ENCODE measurements at regions not wholly inside any gene's neighbourhood (a gene's known extent, or its start where the extent isn't known, plus 50 kb on each side); places are given as distances from the start of the nearest gene placed in this dataset.
"Not testable (repeated sequence)": the region's sequence is repeated elsewhere in the genome, so short reads cannot be mapped to it uniquely, and the experiment has no call there.

DNA sequence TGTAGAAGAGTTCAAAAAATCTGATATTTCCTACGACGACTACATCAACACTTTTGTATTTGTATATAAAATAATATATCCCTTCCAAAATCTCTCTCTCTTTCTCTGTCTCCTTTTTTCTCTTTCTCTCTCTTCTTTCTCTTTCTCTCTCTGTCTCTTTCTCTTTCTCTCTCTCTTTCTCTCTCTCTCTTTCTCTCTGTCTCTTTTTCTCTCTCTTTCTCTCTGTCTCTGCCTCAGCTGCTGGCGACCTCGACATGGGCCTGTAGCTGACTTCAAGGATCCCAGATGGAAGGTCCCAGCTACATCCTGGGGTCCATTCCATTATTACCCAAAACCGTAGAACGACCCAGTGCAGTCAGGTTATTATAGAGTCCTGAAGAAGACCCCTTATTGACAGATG lies 90.0 kb downstream of the CD24 start:
- no peak for DNase-seq (ENCODE audit: low spot score)

DNA sequence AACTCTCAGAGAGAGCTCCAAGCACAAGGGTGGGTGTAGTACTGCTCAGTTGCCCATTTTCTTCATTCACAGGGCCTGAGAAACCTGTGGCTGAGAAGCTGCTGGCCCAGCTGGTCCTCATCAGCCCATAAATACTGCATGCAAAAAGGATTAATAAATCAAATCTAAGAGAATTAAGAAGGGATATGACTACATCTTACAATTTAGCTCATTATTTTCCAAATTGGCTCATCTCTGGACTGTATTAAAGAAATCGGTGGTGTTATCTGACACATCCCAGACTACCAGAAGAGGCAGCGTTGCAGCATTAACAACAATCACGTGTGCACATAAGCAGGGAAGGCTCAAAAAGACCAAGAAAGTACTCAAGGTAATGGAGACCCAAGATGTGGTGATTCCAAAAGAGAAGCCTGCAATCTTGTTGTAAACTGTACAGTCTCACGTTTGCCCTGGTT lies 90.7 kb downstream of the CD24 start:
- no peak for DNase-seq (ENCODE audit: low spot score)

DNA sequence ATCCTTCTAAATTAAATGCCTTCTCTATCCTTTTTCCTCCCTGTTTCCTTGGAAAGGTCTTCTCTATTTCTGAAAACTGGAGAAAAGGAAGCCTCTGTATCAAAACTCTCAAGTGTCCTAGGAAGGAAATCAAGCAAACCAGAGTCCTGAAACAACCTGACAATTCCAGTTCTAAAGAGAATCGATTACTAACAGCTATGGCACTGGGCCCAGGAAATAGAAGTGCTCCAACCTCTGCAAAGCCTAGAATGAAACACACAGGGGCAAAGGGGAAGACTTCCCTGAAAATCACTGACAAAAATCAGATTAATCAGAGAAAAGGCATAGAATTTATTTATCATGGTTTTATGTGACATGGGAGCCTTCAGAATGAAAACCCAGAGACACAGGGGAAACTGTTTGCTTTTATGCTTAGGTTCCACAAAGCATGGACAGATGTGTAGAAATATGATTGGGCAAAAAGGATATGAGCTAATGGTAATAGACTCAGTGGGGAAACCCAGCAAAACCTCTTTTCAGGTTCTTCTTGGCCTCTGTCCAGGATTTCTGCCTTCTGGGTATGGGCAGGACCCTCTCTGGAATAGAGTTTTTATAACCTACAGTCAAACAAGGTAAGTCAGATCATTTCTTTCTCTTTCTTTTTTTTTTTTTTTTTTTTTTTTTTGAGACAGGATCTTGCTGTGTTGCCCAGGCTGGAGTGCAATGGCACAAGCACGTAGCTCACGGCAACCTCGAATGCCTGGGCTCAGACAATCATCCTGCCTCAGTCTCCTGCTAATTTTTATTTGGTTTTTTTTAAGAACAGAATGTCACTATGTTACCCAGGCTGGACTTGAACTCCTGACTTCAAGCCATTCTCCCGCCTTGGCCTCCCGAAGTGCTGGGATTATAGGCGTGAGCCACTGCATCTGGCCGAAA lies 91.7 kb downstream of the CD24 start:
- DNase-seq (ENCODE audit: low spot score): no peak

DNA sequence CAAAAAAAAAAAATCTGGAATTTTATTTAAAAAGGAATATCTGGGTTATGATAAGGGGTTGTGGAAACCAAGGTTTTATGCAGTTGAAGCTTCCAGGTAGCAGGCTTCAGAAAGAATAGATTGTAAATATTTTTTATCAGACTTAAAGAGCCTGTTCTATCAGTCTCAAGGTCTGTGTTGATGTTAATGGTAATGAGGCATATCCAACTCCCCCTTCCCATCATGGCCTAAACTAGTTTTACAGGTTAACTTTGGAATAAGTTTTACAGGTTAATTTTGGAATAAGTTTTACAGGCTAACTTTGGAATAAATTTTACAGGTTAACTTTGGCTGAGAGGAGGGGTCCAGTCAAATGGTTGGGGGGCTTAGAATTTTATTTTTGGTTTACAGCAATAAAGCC lies 92.4 kb downstream of the CD24 start:
- DNase-seq (ENCODE audit: low spot score): no peak

DNA sequence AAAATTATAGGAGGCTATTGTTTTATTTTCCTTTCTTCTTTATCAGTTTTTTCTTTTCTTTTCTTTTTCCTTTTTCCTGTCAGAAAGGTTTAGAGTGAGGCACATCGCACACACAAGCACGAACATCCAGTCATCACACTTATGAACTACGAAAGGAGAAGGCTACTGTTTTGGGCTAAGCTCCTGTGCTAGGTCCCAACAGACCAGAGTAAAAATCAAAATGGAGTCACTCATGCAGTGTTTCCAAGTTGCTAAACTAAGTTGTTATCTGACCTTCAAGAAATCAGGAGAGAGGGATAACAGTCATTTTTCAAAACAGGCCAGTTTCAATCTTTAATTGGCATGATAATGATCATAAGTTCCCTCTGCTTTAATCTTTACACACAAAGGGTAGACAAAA lies 93.6 kb downstream of the CD24 start:
- no peak for DNase-seq (ENCODE audit: low spot score)

DNA sequence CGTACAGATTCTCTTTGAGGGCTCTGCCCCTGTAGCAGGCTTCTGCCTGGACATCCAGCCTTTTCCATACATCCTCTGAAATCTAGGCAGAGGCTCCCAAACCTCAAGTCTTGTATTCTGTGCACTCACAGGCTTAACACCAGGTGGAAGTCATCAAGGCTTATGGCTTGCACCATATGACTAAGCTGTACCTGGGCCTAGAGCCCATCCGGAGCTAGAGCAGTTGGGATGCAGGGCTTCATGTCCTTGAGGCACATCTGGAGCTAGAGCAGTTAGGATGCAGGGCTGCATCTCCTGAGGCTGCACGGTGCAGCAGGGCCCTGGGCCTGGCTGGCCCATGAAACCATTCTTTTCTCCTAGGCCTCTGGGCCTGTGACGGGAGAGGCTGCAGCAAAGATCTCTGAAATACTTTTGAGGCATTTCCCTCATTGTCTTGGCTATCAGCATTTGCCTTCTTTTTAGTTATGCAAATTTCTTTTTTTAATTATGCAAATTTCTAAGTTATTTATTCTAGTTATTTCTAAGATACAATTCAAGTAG lies 98.7 kb downstream of the CD24 start:
- DNase-seq (ENCODE audit: low spot score): no peak

DNA sequence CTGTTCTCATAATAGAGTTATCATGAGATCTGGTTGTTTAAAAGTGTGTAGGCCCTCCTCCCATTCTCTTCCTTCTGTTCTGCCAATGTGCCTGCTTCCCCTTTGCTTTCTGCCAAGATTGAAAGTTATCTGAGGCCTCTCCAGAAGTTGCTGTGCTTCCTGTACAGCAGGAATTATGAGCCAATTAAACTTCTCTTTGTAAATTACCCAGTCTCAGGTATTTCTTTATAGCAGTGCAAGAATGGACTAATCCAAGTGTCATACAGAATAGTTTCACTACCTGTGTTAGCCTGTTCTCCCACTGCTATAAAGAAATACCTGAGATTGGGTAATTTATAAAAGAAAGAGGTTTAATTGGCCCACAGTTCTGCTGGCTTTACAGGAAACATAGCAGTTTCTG lies 100.0 kb downstream of the CD24 start:
- no peak for DNase-seq (ENCODE audit: low spot score)

DNA sequence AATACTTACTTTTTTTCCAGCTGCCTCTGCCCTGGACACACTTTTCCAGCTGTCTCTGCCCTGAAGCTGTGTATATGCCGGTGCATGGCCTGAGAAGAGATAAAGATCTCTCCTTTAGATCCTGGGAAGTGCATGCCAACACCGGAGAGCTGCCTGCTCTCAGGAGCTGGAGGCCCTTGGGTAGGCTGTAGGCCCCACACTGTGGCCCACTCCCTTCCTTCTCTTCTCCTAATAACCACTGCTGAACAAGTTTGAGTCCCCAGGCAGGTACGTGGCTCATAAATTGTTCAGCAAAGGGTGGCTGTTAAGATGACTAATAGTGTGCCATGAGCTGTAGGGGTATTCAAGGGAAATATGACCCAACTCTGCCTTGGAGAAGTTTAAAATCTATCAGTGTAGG lies 102.5 kb downstream of the CD24 start:
- DNase-seq (ENCODE audit: low spot score): no peak

DNA sequence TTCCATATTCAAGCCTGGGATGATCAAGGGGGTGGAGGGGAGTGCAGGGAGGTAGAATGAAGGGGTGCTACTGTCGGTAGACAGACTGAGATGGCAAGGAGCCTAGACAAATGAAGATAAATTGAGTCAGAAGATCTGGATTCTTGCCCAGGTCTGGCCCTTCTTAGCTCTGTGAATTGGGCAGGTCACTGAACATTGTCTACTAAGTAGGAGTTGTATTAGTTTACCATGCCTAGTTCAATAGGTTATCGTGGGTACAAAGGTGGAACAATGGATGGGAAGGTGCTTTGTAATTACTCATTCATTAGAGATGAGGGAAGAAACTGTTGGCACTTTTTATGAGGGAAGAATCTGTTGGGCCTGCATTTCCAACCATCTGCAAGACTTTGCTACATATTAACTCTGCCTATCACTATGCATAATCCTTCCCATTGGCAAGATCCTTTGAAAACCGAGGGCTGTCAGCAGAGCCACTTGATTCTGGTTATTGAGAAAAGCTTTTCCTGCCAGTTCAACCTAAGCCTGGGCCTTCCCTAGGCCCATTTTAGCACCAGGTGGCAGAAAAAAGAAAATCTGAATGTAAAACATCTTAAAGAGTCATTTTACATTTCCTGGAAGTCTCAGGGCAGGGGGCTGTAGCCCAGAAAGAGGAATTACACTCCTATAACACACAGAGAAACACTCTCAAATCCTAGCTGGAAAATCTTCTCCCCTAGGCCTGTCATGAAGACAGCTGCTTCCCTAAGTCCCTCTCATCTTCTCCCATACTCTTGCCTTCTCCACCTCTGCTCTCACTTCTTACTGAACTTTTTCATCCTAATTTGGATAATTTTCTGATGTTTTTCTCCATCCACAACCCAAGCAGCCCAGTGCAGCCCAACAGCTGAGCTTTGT lies 103.5 kb downstream of the CD24 start:
- DNase-seq (ENCODE audit: low spot score): no peak

DNA sequence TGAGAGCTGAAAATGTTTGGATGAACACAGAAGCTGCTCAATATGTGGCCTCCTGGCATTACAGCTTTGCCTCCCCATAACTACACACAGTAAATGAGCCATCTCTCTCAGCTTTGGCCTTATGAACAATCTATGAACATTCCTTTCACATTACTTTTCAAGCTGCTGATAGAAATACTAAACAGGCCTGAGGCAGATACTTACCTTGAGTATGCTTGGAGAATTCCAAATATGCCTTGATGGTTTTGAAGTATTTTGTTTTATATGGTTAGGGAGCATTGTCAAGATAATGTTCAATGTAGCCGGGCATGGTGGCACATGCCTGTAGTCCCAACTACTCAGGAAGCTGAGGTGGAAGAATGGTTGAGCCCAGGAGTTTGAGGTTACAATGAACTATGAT lies 104.5 kb downstream of the CD24 start:
- no peak for DNase-seq (ENCODE audit: low spot score)

DNA sequence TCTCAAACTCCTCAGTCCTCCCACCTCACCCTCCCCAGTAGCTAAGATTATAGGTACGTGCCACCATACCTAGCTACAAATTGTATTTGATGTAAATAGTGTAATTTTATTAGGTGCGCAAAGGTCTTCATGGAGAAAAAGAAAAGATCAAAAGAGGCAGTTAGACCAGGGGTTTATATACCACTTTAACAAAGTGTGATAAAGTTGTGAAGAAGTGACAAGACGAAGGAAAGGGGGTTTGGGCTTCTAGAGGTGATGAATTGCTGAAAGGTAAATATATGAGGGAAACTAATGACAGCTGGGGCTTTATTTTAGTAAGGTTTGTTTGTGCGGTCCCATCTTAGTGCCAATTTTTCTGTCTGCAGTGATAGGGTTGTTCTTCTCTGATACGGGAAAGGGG lies 105.3 kb downstream of the CD24 start:
- no peak for DNase-seq (ENCODE audit: low spot score)

DNA sequence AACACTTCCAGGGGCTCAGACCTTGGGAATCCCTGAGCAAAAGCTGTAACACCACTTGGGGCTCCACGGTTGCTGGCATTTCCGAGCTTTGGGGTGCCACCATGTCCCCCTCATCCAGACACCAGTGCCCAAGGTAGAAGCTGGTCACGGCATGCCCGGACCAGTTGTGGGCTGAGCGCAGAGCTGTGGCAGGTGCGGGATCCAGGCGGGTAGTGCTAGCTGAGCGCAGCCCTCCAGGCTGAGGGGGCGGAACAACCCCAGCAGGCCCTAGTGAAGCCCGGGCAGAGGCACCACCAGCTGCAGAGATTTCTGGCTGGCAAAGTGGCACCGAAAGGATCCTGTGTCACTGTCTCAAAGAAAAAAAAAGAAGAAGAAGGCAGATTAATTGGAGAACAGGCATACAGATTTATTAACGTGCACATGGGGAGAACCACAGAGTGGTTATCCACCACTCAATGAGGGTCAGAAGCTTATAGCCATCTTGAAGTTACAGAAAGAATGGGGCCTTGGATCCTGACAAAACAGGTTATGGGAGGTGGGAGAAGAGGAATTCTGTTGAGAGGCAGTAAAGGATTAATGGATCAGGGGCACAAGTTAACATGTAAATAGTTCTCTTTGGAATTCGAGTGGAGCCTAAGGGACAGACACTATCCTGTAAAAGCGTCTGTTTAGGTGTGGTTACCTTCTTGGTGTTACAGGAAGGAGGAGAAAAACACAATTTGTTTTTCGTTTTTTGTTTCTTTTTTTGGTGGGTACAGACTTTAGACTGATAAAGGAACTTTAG lies 107.5 kb downstream of the CD24 start:
- no peak for DNase-seq (ENCODE audit: low spot score)

DNA sequence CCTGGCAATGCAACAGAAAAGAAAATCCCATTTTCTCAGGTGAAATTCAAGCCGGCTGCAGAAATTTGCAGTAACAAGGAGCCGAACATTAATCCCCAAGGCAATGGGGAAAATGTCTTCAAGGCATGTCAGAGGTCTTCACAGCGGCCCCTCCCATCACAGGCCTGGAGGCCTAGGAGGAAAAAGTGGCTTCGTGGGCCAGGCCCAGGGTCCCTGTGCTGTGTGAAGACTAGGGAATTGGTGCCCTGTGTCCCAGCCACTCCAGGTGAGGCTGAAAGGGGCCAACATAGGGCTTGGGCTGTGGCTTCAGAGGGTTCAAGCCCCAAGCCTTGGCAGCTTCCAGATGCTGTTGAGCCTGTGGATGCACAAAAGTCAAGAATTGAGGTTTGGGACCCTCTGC lies 111.7 kb downstream of the CD24 start:
- no peak for DNase-seq (ENCODE audit: low spot score)

DNA sequence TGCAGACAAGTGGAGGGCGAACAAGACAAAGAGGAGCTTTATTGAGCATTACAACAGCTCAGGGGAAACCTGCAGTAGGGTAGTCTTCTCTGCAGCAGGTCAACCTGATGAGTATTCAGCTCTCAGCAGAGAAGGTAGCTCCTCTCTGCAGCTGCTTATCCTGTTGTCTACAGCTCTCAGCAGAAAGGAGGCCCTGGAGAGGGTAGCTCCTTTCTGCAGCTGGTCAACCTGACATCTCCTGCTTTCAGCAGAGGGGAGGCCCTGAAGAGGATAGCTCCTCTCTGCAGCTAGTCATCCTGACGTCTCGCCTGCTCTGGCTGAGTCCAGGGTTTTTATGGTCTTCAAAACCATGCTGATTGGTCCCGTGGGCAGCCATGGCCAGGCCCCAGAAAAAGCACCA lies 113.6 kb downstream of the CD24 start:
- no peak for DNase-seq (ENCODE audit: low spot score)

DNA sequence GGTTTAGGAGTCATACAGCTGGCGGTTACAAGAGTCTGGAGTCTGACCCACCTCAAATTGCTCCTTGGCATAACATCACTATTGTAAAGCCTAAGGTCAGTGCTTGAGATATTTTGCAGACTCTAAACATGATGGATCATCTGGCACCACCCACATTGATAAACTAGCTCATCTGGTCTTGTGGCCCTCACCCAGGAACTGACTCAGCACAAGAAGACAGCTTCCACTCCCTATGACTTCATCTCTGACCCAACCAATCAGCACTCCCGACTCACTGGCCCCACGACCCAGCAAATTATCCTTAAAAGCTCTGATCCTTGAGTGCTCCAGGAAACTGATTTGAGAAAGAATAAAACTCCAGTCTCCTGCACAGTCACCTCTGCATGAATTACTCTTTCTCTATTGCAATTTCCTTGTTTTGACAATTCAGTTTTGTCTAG lies 115.9 kb downstream of the CD24 start:
- no peak for DNase-seq (ENCODE audit: low spot score)

DNA sequence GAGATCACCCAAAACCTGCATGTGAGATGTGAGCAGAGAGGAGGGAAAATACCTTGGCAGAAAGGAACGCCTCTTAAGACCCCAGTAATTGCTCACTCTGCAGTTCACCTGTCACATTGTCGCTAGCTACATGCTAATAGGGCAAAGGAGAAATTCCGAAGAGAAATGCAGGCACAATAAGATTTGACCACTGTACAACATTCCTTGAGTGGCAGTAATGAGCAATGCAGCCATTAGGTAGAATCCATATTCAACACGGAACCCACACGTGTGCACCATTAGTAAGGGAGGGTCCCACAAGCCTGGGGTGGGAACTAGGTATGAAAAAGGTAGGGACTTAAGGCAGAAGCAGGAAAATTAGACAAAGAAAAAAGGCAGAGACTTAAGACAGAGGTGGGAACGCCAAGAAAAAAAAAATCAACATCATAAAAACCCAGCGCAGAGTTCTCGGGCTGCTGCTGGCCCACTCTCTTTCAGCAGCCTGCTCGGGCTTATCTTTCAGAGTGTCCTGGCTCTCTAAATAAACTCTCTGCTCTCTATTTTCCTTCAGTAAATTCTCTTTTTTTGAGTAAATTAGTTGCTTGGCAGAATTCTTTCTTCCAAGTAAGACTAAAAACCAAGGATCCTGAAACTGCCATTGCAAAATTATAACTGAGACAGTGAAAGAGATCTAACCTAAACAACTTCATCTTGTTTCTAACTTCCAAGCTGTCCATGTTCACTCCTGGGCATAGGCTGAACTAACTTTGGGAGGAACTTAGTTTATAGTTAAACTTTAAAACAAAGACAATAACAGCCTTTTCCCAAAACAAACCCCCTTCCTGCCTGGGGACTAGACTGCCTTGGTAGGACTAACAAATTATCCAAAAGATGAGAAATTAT lies 116.5 kb downstream of the CD24 start:
- DNase-seq (ENCODE audit: low spot score): no peak

DNA sequence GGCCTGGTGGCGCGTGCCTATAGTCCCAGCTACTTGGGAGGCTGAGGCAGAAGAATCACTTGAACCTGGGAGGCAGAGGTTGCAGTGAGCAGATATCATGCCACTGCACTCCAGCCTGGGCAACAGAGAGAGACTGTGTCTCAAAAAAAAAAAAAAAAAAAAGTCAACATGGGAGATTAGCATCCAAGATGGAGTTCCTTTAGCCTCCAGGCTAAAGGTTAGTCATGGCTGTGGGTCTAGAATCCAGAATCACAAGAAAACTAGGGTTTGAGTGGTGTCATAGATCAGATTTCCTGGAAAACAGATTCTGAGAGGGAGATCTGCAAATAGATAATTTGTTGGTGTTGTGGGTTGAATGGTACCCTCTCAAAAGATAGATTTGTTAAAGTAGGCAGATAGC lies 117.2 kb downstream of the CD24 start:
- DNase-seq (ENCODE audit: low spot score): not testable (repeated sequence)

DNA sequence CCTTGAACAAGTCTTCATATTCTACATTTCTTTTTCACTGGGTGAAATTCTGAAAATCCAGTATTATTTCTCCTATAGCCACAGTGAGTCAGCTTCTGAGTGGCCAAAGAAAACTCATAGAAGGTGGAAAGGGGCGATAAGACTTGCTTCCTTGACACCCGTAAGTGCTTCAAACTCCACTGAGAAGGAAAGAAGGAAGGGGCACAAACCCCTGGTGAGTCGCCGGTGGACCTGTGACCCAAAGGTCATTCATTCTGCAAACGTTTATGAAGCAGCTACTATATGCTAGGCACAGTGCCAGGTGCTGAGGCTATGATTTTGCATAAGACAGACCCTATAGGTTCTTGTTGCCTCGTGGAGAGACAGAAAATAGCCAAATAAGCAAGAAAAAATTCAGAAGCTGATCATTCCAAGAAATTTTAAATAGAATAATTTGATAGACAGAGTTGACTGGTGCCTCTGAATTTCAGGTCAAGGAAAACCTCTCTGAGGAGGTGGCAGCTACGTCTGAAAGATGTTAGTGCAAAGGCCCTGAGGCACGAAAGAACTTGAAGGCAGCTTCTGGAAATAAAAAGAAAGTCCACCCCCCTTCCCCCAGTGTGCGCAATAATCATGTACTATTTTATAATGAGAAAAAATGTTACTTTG lies 118.2 kb downstream of the CD24 start:
- DNase-seq (ENCODE audit: low spot score): no peak

DNA sequence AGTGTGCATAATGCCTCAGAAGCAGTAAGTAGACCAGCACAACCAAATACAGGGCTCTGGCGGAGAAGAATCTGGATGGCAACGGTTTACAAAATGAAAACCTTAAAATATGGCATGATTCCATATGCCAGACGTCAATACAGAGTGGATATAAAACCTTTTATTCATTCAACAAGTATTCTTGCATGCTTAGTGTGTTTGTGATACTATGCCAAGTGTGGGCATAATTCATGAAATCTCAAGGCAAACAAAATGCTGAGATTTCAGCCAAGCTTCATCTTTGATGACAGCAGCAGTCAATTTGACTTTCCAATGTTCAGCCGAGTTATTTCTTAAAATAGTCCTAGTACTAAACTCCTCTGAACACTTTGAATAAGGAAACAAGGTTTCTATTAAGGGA lies 119.4 kb downstream of the CD24 start:
- DNase-seq (ENCODE audit: low spot score): no peak

DNA sequence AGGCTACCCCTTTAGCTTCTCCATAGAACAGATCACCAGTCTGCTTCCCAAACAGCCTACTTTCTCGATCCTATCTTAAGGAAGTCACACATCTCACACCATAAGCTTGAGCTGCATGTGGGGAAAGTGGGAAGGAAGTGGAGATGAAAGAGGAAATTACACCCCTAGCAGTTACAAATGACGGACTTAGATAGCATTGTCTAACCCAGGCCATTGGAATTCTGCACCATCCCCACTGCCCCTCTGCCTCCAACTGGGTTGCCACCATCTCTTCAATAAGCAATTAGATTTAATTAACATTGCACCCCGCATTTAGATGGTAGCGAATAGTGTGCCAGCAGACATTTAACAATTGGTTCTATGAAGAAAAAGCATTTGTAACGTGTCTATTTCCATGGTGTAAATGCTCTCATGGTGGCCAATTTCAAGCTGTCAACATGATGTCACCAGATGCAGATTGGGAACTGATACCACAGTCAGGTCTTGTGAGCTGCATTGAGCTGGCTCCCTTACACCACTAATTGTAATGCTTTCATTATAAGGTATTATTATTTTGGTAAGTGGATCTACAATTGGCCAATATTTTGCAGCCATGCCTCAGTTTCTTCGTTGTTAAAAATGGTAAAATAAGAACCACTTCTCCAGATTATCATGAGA lies 124.7 kb downstream of the CD24 start:
- no peak for DNase-seq (ENCODE audit: low spot score)
